Aorta (tissue), 5 donors: ENCODE measurements at regions not wholly inside any gene's neighbourhood (a gene's known extent, or its start where the extent isn't known, plus 50 kb on each side); places are given as distances from the start of the nearest gene placed in this dataset.

Source experiments
- ATAC-seq: fragments of 200-7000 bp; cut with Tn5 transposase; one replicate; pipeline ENCODE4 v1.9.1; 2022; ENCODE audit warnings: moderate library complexity; ENCODE audit not compliant: low FRiP score
- DNase-seq, 2 donors: peaks; one replicate each; pipeline ENCODE4 v3.0.0-alpha.2; 2020
- H3K27ac ChIP-seq, 2 donors: one replicate each; pipeline ENCODE4 v1.5.1; 2013; ENCODE audit warnings: low read length in 2 of 2, mild to moderate bottlenecking in 2 of 2, moderate library complexity in 2 of 2, control low read depth in 1 of 2, inconsistent platforms in 1 of 2, low read depth in 1 of 2
- H3K27me3 ChIP-seq, 2 donors: one replicate each; pipeline ENCODE4 v1.6.1; 2013; ENCODE audit warnings: control low read depth in 1 of 2, low read length in 1 of 2, mild to moderate bottlenecking in 1 of 2, moderate library complexity in 1 of 2; ENCODE audit not compliant: insufficient read depth in 2 of 2, control insufficient read depth in 1 of 2
- H3K36me3 ChIP-seq, 2 donors: one replicate each; pipeline ENCODE4 v1.6.1; 2013; ENCODE audit warnings: control low read depth in 1 of 2, low read length in 1 of 2, mild to moderate bottlenecking in 1 of 2; ENCODE audit not compliant: insufficient read depth in 2 of 2, control insufficient read depth in 1 of 2
- H3K4me1 ChIP-seq, 2 donors: one replicate each; pipeline ENCODE4 v1.6.1; 2013; ENCODE audit warnings: low read length in 2 of 2, control low read depth in 1 of 2, mild to moderate bottlenecking in 1 of 2, moderate library complexity in 1 of 2; ENCODE audit not compliant: insufficient read depth in 2 of 2, control insufficient read depth in 1 of 2
- H3K4me3 ChIP-seq, 2 donors: one replicate each; pipeline ENCODE4 v1.5.1; 2013; ENCODE audit warnings: low read length in 2 of 2, control low read depth in 1 of 2, mild to moderate bottlenecking in 1 of 2
- H3K9me3 ChIP-seq: one replicate; pipeline ENCODE4 v1.6.1; 2013; ENCODE audit warnings: mild to moderate bottlenecking, low read length; ENCODE audit not compliant: control insufficient read depth
- WGBS, 2 donors: extraction: QIAGEN DNeasy Blood & Tissue Kit; methylation state at CpG; one replicate each; pipeline ENCODE4 v1.1.7; 2013; 5-methylcytosine and 5-hydroxymethylcytosine counted together
- intact Hi-C, 2 donors: fragments of 100-400 bp; cut with DNase I; formaldehyde crosslinking; loops; one replicate each; pipeline versions ENCODE4 v1.14.2 to v1.15.0; 2022
- donor health status: healthy with polysubstance abuse.
- donor health status: Bipolar disorder and iron deficiency.
- donor health status: DM: no; HTN: no; CAD: no.
- donor health status: DM: no; HTN: no; CAD: no.
- donor health status: DM: yes; HTN: yes; CAD: no.

- Histone ChIP-seq H3K27me3 (no peaks in the 10 kb centered on the region), H3K4me3 (no peak overlapping the region), H3K27ac (no peak overlapping the region), H3K36me3 (no peaks in the 10 kb centered on the region), H3K9me3 (no peaks in the 10 kb centered on the region), H3K4me1 (no peaks in the 10 kb centered on the region)
- intact Hi-C loops = no loop called here
- no peak for ATAC-seq
- DNase-seq = no peak
Measured at GRCh38 chr6:121647905-121648304, 212.5 kb downstream of the GJA1 start.

- H3K27ac ChIP-seq = no peak overlapping the region
- WGBS, 2 donors = 93 to 97% methylated on average over 2 of the region's 2 CpGs
- DNase-seq = no peak
- H3K27me3 ChIP-seq = no peaks in the 10 kb centered on the region
- intact Hi-C loops = no loop called here
- H3K9me3 ChIP-seq = no peaks in the 10 kb centered on the region
- ATAC-seq = no peak
- no peaks in the 10 kb centered on the region for H3K4me1 ChIP-seq
- H3K36me3 ChIP-seq = no peaks in the 10 kb centered on the region
- no peak overlapping the region for H3K4me3 ChIP-seq
Measured at GRCh38 chr6:121649951-121650350, 214.5 kb downstream of the GJA1 start.

GRCh38 chr6:121651420-121651819 is 216.0 kb downstream of the GJA1 start:
- no peaks in the 10 kb centered on the region for H3K36me3 ChIP-seq
- H3K4me1 ChIP-seq = no peaks in the 10 kb centered on the region
- H3K27me3 ChIP-seq = no peaks in the 10 kb centered on the region
- WGBS, 2 donors = 80 to 83% methylated on average over 1 of the region's 1 CpG
- ATAC-seq (peak; percentile 49), DNase-seq (no peak)
- H3K4me3 ChIP-seq = no peak overlapping the region
- H3K27ac ChIP-seq = no peak overlapping the region
- intact Hi-C loops = no loop called here
- no peaks in the 10 kb centered on the region for H3K9me3 ChIP-seq

- 70 to 81% methylated on average over 5 of the region's 5 CpGs for WGBS, 2 donors
- DNase-seq = no peak
- intact Hi-C loops = no loop called here
- Histone ChIP-seq H3K4me1 (no peaks in the 10 kb centered on the region), H3K9me3 (no peaks in the 10 kb centered on the region), H3K4me3 (no peak overlapping the region), H3K27me3 (no peaks in the 10 kb centered on the region), H3K27ac (no peak overlapping the region), H3K36me3 (no peaks in the 10 kb centered on the region)
- no peak for ATAC-seq
Measured at GRCh38 chr6:121652223-121652622, 216.8 kb downstream of the GJA1 start.

- WGBS, 2 donors = 57 to 61% methylated on average over 7 of the region's 7 CpGs
- intact Hi-C loops = no loop called here
Measured at GRCh38 chr6:121652726-121653623, 217.5 kb downstream of the GJA1 start.

GRCh38 chr6:121653624-121654008 is 218.2 kb downstream of the GJA1 start:
- H3K4me1 ChIP-seq = no peaks in the 10 kb centered on the region
- H3K9me3 ChIP-seq = no peaks in the 10 kb centered on the region
- peak in 1 of 2 donors; percentile 62 for DNase-seq
- H3K27me3 ChIP-seq = no peaks in the 10 kb centered on the region
- intact Hi-C loops = no loop called here
- H3K36me3 ChIP-seq = no peaks in the 10 kb centered on the region
- no peak overlapping the region for H3K27ac ChIP-seq
- no peak overlapping the region for H3K4me3 ChIP-seq
- 97% methylated on average over 11 of the region's 11 CpGs for WGBS, 2 donors
- ATAC-seq = peak; percentile 16

More at GRCh38 chr6:121652726-121653623, 217.5 kb downstream of the GJA1 start:
- no peak overlapping the region for H3K4me3 ChIP-seq
- H3K36me3 ChIP-seq = no peaks in the 10 kb centered on the region
- peak; percentile 79 for ATAC-seq
- H3K27me3 ChIP-seq = no peaks in the 10 kb centered on the region
- H3K27ac ChIP-seq = no peak overlapping the region
- H3K4me1 ChIP-seq = no peaks in the 10 kb centered on the region
- DNase-seq = no peak
- no peaks in the 10 kb centered on the region for H3K9me3 ChIP-seq

GRCh38 chr6:121657972-121658371 is 222.5 kb downstream of the GJA1 start:
- DNase-seq (no peak), ATAC-seq (no peak)
- H3K9me3 ChIP-seq = no peaks in the 10 kb centered on the region
- intact Hi-C loops = loop anchor here in 1 of 2 donors (5.0 kb wide), 1 partner anchor 41 kb away; no protein-coding TSS in a partner anchor
- no peaks in the 10 kb centered on the region for H3K36me3 ChIP-seq
- no peak overlapping the region for H3K27ac ChIP-seq
- no peak overlapping the region for H3K4me3 ChIP-seq
- no peaks in the 10 kb centered on the region for H3K4me1 ChIP-seq
- H3K27me3 ChIP-seq = no peaks in the 10 kb centered on the region

GRCh38 chr6:121660277-121660676 is 224.8 kb downstream of the GJA1 start:
- Histone ChIP-seq H3K4me1 (no peaks in the 10 kb centered on the region), H3K27me3 (no peaks in the 10 kb centered on the region), H3K4me3 (no peak overlapping the region), H3K27ac (no peak overlapping the region), H3K36me3 (no peaks in the 10 kb centered on the region), H3K9me3 (no peaks in the 10 kb centered on the region)
- 79 to 88% methylated on average over 3 of the region's 3 CpGs for WGBS, 2 donors
- DNase-seq = no peak
- intact Hi-C loops = no loop called here
- no peak for ATAC-seq

GRCh38 chr6:121663292-121663810 is 227.9 kb downstream of the GJA1 start:
- H3K27ac ChIP-seq = no peak overlapping the region
- H3K4me1 ChIP-seq = no peaks in the 10 kb centered on the region
- DNase-seq (no peak), ATAC-seq (no peak)
- H3K9me3 ChIP-seq = no peaks in the 10 kb centered on the region
- intact Hi-C loops = no loop called here
- no peaks in the 10 kb centered on the region for H3K27me3 ChIP-seq
- H3K36me3 ChIP-seq = no peaks in the 10 kb centered on the region
- H3K4me3 ChIP-seq = no peak overlapping the region
